Thyroid gland (tissue), 4 donors: ENCODE measurements at regions not wholly inside any gene's neighbourhood (a gene's known extent, or its start where the extent isn't known, plus 50 kb on each side); places are given as distances from the start of the nearest gene placed in this dataset.

ENCODE experiments used
- DNase-seq, 2 donors: peaks; one replicate each; pipeline ENCODE4 v3.0.0-alpha.2; 2019
- H3K27ac ChIP-seq, 3 donors: fragments of 200-600 bp; sonication (generic); 1 replicate in 2 of 3; 2 replicates in 1 of 3; pipeline ENCODE4 v1.5.1; 2016 to 2019; ENCODE audit warnings: mild to moderate bottlenecking in 1 of 3, moderate library complexity in 1 of 3
- H3K27me3 ChIP-seq: fragments of 200-600 bp; sonication (generic); one replicate; pipeline ENCODE4 v1.5.1; 2019
- H3K36me3 ChIP-seq, 2 donors: fragments of 200-600 bp; sonication (generic); one replicate each; pipeline ENCODE4 v1.5.1; 2016 to 2019
- H3K4me1 ChIP-seq, 2 donors: fragments of 200-600 bp; sonication (generic); one replicate each; pipeline ENCODE4 v1.5.1; 2017 to 2019
- H3K4me3 ChIP-seq, 3 donors: fragments of 200-600 bp; sonication (generic); replicated peaks in 1 of 3; 1 replicate in 2 of 3; 2 replicates in 1 of 3; pipeline ENCODE4 v1.5.1; 2016; ENCODE audit warnings: mild to moderate bottlenecking in 1 of 3
- H3K9me3 ChIP-seq: fragments of 200-600 bp; sonication (generic); one replicate; pipeline ENCODE4 v1.5.1; 2017
- CTCF ChIP-seq, 6 experiments: fragments of 200-600 bp in 3 of 6; fragments of 450-650 bp in 3 of 6; sonication (generic) in 3 of 6; IDR thresholded peaks; one replicate each; pipeline ENCODE4 v1.5.1; 2016 to 2019; ENCODE audit warnings: antibody characterized with exemption in 6 of 6, mild to moderate bottlenecking in 2 of 6, inconsistent platforms in 1 of 6, moderate library complexity in 1 of 6
- POLR2A ChIP-seq, 2 donors: fragments of 450-650 bp; IDR thresholded peaks; one replicate each; pipeline ENCODE4 v1.6.1; 2017; ENCODE audit warnings: antibody characterized with exemption in 2 of 2, mild to moderate bottlenecking in 2 of 2, moderate library complexity in 1 of 2
- WGBS, 2 donors: methylation state at CpG; one replicate each; pipeline ENCODE4 v1.1.5; 2017; 5-methylcytosine and 5-hydroxymethylcytosine counted together
- intact Hi-C: fragments of 100-400 bp; cut with DNase I; formaldehyde crosslinking; loops from one replicate; pipeline ENCODE4 v1.15.1; 2023

- Histone ChIP-seq H3K4me1 (peaks cover 27 to 41% of the 10 kb centered on the region in 2 donors), H3K27ac (peak overlapping the region; percentile 34 to 82 (median 75)), H3K36me3 (no peaks in the 10 kb centered on the region), H3K4me3 (no peak overlapping the region), H3K9me3 (no peaks in the 10 kb centered on the region), H3K27me3 (no peaks in the 10 kb centered on the region)
- intact Hi-C loops, result no loop called here
- 56 to 63% methylated on average over 10 of the region's 10 CpGs for WGBS, 2 donors
- no peak for TF ChIP-seq CTCF (IDR thresholded peaks at IDR 0.05)
- TF ChIP-seq POLR2A (IDR thresholded peaks at IDR 0.05), result no peak
- DNase-seq, result peak; percentile 75 to 78
Measured at GRCh38 chr2:236986524-236987330, 99.0 kb upstream of the COPS8 start.

GRCh38 chr2:236988216-236988615, 97.5 kb upstream of the COPS8 start:
- 93% methylated on average over 2 of the region's 2 CpGs for WGBS, 2 donors
- DNase-seq, result no peak
- intact Hi-C loops, result no loop called here
- TF ChIP-seq CTCF (IDR thresholded peaks at IDR 0.05), result no peak
- no peak for TF ChIP-seq POLR2A (IDR thresholded peaks at IDR 0.05)
- Histone ChIP-seq H3K27ac (peak overlapping the region; percentile 4 to 82 (median 66)), H3K9me3 (no peaks in the 10 kb centered on the region), H3K4me1 (peaks cover 27 to 41% of the 10 kb centered on the region in 2 donors), H3K27me3 (no peaks in the 10 kb centered on the region), H3K36me3 (no peaks in the 10 kb centered on the region), H3K4me3 (no peak overlapping the region)

GRCh38 chr2:236988690-236989624, 96.7 kb upstream of the COPS8 start:
- TF ChIP-seq CTCF (IDR thresholded peaks at IDR 0.05) (no peak), POLR2A (IDR thresholded peaks at IDR 0.05) (peak in 1 of 2 donors; percentile 14)
- H3K27me3 ChIP-seq, result no peaks in the 10 kb centered on the region
- no peaks in the 10 kb centered on the region for H3K9me3 ChIP-seq
- H3K4me3 ChIP-seq, result no peak overlapping the region
- no peaks in the 10 kb centered on the region for H3K36me3 ChIP-seq
- peak overlapping the region; percentile 46 to 82 (median 66) for H3K27ac ChIP-seq
- WGBS, 2 donors, result 53 to 54% methylated on average over 15 to 16 of the region's 16 CpGs
- DNase-seq, result peak; percentile 63 to 64
- intact Hi-C loops, result no loop called here
- peaks cover 27 to 41% of the 10 kb centered on the region in 2 donors for H3K4me1 ChIP-seq

GRCh38 chr2:236990552-236990951, 95.1 kb upstream of the COPS8 start:
- 91% methylated on average over 2 of the region's 2 CpGs for WGBS, 2 donors
- TF ChIP-seq CTCF (IDR thresholded peaks at IDR 0.05) (no peak), POLR2A (IDR thresholded peaks at IDR 0.05) (no peak)
- no peak overlapping the region for H3K27ac ChIP-seq
- H3K9me3 ChIP-seq, result no peaks in the 10 kb centered on the region
- no peak for DNase-seq
- H3K36me3 ChIP-seq, result no peaks in the 10 kb centered on the region
- H3K27me3 ChIP-seq, result no peaks in the 10 kb centered on the region
- H3K4me1 ChIP-seq, result peaks cover 26 to 38% of the 10 kb centered on the region in 2 donors
- H3K4me3 ChIP-seq, result no peak overlapping the region
- intact Hi-C loops, result no loop called here
